ENCODE measurements at regions not wholly inside any gene's neighbourhood (a gene's known extent, or its start where the extent isn't known, plus 50 kb on each side); places are given as distances from the start of the nearest gene placed in this dataset.

DNA sequence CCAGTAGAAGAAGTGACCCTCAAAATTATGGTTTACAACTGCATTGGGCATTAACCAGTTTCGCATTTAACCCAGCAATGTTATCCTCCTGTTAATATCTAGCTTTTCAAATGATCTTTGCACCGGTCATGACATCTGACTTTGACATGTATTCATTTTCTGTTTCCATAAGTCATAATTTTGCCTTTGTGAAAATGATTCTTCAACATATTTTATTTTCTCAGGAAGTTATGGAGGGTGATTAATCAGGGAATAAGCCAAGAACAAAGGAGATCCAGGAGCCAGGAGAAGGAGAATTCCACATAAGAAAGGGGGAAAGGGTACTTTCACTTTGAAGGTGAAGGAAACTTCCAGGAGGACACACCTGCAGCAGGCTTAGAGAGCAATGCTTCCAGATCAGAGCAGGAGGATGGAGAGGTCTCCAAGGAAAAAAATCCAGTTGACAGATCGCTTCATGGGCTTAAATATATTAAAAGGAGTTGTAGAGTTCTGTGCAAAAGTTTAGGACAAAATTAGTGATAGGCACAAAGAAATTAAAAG, 92.1 kb upstream of the FAM3C start:
- DNase-seq: no peak

DNA sequence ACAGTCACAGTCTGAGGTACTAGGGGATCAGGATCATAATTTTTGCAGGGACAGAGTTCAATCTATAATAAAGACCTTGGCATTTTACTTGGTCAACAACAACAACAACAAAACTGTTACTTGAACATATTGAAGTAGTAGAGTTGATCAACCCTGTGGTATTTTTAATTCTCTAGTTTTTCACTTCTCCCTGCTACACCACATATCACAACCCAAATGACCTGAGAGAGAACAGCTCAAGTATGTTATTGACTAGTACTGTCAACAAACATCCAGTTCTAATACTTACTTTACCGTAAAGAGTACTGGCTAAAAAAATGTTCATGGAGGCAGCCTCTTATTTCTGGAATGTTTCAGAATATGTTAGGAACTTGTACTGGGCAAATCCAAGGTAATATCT, 90.5 kb upstream of the FAM3C start:
- no peak for DNase-seq

DNA sequence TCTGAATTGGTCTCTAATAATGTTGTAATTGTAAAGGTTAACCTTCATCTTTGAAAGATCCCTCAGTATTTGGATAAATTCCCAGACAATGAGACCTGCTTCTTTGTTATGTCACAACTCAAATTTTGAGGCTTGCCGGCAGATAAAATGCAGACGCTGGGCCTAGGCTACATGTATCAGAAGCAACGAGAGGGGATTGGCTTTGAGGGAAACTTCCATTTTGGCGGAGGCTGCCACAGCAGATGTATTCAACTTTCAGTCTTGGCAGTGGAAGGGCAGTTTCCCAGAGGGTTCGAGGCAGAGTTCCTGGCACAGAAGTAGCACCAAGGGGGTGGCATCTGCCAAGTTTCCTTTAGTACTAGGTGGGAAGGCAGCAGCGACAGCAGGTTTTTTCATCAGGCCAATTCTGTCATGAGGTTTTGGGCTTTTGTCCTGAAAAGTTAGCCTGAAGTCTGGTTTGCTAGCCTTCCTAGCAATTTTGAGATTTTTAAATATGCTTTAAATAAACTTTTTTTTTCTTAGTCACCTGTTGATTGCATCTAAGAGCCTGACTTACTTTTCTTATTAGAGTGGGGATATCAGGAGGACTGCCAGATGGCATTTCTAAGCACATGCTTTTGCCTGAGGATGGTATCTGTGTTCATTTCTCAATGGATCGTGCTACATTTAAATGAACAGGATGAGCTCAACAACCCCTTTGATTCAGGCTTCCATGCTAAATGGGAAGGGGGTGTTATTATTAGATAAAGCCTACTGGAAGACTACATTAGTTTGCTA, 89.5 kb upstream of the FAM3C start:
- no peak for DNase-seq

DNA sequence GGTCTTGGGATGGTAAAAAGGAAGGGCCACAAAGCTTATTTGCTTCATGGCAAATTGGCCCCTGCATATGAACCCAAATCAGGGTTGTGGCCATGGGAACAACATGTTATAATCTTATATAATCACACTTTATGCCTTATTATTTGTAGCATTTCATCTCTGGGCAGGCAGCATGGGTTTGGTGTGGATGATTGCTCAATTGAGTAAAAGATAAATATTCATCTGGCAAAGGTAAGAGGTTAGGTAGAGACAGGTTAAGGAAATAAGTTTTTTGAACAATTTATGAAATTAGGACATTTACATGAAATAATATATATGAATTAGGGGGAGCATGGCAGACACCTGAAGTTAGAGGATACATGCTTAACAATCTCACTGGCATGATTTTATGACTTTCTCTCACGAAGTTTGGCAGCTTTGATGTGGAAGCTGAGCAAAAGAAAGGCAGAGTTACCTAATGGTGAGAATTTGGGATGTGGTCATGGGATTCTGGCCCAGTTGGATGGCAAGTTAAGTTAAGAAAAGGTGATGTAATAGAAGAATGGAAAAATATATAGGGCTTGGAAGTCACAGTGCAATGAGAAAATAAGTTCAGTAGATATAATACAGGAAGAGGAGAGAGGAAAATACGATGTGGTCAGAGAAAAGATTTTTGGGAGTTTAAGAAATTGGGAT, 88.1 kb upstream of the FAM3C start:
- no peak for DNase-seq

DNA sequence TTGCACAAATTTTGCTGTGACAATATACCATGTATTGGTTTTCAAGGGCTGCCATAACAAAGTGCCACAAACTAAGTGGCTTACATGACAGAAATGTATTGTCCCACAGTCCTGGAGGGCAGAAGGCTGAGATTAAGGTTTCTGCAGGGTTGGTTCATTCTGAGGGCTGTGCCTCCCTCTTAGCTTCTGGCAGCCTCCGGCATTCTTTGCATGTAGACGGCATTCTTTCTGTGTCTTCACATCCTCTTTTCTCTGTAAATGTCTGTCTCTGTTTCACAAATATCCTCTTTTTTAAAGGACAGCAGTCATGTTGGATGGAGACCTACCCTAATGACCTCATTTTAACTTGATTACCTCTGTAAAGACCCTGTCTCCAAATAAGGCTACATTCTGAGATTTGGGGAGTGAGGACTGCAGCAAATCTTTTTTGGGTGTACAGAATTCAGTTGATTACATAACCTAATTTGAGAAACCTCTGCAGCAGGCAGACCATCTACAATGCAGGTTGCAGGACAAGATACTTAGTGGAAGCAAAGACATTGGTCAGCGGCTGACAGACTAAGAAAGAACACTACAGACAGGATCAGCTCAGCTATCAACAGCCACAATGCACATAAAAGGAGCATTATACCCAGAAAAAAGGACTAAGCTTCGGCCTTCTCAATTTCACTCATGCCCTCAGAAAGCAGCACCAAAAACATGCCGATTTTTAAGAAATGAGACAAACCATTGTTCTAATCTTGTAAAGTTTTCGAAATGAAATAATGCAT, 84.6 kb upstream of the FAM3C start:
- DNase-seq: no peak

DNA sequence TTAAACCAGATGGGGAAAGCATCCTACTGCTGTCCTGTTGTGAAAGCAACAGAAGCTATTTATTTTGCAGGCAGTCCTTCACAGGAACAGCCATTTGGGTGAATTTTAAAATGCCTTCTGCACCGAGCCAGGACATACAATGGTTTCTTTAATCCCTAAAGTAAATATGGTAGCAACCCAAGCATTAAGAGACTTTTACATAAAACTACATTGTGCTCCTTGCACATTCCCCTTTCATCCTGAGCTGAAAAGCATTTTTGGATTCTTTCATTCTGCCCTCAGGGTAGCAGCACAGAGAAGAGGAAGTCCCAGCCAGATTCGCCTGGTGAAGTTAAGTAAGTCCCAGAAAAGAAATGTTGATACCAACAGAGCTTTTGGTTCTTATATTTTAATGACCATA, 84.0 kb upstream of the FAM3C start:
- no peak for DNase-seq

DNA sequence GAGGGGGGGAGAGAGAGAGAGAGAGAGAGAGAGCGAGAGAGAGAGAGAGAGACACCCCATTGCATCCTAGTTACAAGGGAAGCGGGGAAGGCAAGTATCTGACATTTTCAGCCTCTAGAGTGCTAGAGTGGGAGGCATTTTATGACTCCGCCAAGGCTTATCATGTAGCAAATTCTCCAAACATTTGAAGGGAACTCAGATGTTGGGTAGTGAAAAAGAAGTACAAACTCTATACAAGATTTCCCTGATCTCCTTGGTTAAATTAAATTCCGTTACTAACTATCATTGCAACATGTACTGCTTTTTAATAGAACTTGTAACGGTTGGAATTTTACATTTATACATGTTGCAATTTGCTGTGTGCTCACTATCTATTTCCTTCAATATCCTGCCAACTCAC, 83.4 kb upstream of the FAM3C start:
- DNase-seq: no peak

DNA sequence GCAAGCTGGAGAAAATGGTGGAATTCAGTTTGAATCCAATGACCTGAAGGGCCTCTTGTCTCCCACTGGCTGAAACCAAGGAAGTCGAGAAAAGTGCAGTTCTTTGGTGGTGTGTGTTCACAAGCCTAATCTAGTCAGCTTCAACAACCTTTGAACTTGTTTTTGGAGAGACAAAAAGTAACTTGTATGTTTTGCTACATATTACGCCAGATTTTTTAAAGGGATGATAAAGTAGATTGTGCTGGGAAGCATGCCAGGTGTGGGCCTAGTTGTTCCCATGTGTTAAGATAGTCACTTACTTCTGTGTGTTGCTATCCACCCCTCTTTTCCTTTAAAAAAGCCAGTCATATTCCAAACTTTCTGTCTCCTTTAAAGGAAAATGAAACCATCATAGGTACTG, 79.7 kb upstream of the FAM3C start:
- no peak for DNase-seq

DNA sequence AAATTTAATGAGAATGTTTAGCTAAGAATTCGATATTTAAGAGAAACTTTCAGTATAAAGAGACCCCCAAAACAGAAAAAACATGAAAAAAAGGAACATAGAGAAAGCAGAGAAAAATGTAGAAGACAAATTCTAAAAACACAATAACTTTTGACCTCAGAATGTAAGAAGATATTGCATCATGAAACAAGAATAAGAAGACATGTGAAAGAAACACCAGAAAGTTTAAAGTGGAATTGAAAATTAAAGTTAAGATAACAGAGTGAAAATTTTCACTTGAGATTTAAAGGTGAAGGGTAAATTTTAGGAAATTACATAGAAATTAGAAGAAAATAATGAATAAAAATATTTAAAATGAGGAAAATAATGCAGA, 78.2 kb upstream of the FAM3C start:
- no peak for DNase-seq

DNA sequence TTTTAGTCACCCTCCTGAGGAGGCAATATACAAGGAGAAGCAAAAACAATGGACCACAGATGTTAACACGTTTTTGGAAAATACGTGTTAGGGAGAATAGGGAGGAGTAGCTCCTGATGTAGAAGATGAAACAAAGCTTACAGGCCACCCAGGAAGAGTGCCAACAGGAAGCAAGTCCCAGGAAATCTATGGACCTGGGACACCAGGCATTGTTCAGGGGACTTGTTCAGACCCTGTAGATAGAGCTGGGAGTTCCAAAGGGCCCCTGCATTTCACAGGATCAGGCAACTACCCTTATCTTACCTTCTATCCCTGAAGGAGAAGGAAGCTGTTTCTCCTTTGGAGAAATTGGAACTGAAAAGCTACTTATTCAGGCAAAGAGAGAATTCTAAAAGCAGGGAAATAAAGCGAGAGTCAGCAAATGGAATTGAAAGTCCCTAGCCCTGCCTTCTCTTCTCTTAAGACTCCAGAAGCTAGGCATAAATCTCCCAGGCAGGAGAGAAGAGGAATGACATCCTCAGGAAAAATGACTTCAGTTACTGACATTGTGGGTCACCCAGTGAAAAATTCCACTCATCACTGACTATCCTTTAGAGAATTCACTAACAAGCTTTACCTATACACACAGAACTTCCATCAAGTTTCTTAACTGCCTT, 77.7 kb upstream of the FAM3C start:
- no peak for DNase-seq

DNA sequence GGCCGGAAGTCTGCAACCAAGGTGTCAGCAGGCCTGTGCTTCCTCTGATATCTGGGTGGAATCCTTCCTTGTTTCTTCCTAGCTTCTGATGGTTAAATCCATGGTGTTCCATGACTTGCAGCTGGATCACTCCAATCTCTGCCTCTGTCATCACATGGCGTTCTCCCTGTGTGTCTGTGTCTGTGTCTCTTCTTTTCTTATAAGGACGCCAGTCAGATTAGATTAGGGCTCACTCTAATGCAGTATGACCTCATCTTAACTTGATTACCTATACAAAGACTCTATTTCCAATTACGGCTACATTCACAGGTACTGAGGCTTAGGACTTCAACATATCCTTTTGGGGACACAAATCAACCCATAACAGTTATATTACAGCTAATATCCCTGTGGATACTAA, 70.3 kb upstream of the FAM3C start:
- no peak for DNase-seq

DNA sequence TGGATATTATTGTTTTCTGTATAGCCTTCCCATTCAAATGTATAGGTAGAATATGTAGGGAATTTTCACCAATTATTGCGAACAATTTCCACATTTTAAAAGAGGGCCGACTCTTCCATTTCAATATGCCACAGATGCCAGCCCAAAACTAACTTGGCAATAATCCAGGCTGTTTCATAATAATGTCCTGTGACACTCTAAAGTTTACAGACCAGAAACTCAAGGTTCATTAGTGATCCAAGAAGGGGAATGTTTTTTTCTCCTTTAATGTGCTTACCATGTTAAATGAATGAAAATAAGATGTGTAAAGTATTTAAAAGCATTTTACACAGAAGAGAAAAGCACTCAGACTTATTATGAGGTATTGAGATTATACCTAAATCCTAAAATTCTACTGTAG, 63.0 kb upstream of the FAM3C start:
- no peak for DNase-seq

DNA sequence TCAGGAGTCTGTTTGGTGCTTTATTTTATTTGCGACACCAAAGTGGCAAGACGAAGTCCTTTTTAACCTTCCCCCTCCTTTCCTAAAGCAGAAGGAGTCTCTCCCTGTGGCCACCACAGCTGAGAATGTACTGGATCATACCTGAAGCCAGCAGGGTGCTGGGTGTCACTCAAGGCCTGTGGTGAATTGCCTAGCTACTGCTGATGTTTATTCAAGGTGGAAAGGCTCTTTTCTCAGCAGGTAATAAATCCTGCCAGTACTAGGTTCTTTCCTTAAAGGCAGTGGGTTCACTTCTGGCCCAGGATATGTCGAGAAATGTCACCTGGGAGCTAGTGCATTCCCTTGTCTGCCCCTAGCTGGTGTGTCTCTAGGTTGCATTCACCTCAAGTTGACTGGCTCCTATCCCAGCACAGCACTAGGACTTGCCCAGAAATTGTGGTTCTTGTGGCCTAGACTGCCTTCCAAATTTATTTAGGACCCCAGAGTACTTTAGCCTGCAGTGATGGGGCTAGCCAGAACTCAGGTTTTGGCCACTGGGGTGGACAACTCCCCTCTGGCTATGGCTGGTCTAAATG, 60.8 kb upstream of the FAM3C start:
- DNase-seq: no peak

DNA sequence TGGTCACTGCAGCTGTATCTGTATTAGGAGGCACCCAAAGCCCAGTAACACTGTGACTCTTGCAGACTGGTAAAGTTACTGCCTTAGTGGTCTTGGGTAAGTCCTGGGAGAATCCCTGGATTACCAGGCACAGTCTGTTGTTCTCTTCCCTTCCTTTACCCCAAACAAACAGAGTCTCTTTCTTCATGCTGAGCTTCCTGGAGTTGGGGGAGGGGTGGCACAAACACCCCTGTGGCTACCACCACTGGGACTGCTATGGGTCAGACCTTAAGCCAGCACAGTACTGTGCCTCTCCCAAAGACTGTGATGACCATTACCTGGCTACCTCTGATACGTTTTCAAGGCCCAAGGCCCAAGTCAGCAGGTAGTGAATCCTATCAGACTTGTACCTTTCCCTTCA, 59.9 kb upstream of the FAM3C start:
- no peak for DNase-seq

DNA sequence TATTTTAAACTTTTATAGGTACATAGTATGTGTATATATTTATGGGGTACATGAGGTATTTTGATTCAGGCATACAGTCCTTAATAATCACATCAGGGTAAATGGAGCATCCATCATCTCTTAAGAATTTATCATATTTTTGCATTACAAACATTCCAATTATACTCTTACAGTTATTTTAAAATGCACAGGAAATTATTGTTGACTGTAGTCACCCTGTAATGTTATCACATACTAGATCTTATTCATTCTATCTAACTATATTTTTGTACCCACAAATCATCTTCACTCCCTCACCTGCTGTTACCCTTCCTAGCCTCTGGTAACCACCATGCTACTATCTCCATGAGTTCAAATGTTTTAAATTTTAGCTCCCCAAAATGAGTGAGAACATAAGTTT, 56.3 kb upstream of the FAM3C start:
- DNase-seq: no peak

DNA sequence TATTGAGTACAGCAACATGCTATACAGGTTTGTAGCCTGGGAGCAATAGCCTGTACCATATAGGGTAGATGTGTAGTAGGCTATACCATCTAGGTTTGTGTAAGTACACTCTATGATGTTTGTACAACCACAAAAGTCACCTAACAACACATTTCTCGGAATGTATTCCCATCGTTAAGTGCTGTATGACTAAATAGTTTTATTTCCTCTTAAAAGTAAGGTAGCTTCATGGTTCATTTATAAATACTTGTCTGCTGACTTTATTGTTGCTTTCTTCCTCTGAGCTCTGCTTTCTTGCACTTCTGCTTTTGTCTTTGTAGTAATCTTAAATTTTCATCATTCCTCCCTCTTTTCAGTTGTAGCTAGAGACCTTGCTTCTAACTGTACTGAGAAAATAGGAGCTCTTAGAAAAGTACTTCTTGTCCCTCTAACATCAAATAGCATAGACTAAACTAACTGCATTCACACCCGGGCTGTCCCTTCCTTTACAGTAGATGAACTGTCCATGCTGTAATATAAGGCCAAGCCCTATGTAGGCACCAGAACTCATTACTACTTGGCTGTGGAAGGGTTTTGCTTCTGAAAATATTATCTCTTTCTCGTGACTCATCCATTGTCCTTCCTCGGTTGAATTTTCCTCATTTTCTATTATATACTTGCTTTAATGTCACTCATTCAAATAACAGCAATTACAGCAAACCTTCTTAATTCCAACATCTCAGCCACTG, 55.4 kb upstream of the FAM3C start:
- DNase-seq: no peak

DNA sequence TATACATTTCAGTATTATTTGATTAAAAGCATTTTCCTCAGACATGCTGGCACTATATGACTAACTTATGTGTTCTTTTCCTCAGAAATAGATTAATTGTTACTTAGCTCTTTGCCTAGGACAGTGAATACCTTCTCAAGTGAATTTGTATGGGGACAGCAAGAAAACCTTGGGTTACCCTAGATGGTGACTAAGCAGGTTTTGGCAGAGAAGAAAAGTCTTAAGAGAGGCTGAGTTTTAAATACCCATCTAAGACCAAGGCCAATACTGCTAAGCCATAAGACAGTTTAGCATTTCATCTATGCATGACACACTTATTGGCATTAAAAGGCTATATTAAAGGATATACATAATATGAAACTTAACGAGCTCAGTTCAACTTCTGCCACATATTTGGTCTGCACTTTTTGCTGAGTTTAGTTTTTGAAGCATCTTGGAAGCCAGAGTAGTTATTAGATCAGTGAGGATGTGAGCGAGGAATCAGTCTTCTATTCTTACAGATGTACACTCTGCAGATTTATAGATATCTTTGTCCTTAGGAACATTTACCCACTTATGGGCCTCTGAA, 54.6 kb upstream of the FAM3C start:
- DNase-seq: no peak

DNA sequence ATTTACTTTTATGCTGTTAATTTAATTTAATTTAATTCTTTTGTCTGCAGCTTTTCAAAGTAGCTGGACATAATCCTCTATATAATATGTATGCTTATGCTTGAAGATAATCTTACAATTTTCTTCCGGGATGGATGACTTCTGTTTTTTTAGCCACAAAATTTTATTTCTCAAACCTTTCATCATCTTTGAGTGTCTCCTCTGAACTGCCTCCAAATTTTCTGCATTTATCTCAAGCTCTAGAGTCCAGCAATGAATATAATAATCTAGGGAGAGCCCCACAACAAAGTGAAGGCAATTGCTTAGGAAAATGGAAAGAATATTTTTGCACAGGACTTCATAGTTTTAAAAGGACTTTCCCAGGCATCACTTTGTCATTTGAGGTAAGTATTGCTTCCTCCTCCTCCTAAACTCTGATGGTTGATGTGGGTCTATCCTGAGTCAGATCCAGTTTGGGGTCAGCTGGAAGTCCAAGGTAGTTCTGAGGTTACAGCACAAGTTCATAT, 53.7 kb upstream of the FAM3C start:
- no peak for DNase-seq

DNA sequence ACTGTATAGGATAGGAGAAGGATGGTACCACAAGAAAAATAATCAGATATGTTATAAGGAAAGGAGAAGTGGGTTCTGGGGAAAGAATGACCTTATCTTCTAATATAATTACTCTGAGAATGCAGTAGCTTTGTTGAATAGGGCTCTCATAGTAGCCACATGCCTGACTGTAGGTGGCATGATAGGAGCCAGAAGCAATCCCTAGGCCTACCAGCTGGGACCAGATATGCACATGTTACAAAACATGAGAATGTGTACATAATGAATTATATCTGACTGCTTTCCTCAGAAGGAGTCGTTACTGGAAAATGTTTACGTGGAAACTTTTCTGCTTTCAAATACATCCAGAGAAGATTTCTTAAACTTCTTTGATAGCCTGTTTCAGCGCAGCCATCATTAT, 53.2 kb upstream of the FAM3C start:
- DNase-seq: no peak

DNA sequence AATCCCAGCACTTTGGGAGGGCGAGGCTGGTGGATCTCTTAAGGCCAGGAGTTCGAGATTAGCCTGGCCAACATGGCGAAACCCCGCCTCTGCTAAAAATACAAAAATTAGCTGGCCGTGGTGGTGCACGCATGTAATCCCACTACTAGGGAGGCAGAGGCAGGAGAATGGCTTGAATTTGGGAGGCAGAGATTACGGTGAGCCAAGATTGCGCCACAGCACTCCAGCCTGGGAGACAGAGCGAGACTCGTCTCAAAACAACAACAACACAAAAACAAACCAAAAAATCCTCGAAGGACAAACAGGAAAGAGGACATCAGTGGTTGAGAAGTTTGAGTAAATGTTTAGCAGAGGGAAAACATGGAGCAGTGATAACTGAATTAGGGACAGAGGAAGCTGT, 52.3 kb upstream of the FAM3C start:
- DNase-seq: no peak

DNA sequence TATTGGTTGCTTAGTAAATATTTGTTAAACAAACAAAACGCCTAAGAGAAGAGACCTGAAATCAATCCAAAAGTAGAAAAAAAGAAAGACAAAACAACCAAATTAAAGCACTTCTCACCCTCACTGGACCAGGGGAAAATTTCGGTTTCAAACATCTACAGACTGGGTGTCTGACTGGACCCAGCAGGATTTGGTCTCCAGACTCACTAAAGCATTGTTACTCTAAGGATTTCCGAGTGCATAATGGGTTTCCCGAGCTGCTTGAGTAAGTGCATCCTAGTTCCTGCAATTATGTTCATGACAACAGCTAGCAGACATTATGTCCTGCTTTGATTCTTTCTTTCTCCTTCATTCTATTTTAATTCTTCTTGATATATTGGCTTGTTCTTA, 51.8 kb upstream of the FAM3C start:
- DNase-seq: peak; percentile 20
